Right lobe of liver (tissue), 6 donors: ENCODE measurements at regions not wholly inside any gene's neighbourhood (a gene's known extent, or its start where the extent isn't known, plus 50 kb on each side); places are given as distances from the start of the nearest gene placed in this dataset.

Source experiments
- ATAC-seq, 4 donors: fragments of 200-7000 bp; cut with Tn5 transposase; one replicate each; pipeline ENCODE4 v1.9.1; 2020; ENCODE audit warnings: mild to moderate bottlenecking in 4 of 4, moderate library complexity in 4 of 4
- DNase-seq, 3 donors: peaks; one replicate each; pipeline ENCODE4 v3.0.0-alpha.2; 2020
- H3K27ac ChIP-seq, 3 donors: fragments of 200-600 bp; one replicate each; pipeline ENCODE4 v1.8.0; 2022
- H3K27me3 ChIP-seq, 2 donors: fragments of 200-600 bp; one replicate each; pipeline ENCODE4 v1.8.0; 2022
- H3K36me3 ChIP-seq, 4 donors: fragments of 200-600 bp; sonication (generic) in 1 of 4; one replicate each; pipeline versions ENCODE4 v1.5.1 to v1.8.0; 2017 to 2022; ENCODE audit warnings: control low read depth in 1 of 4
- H3K4me1 ChIP-seq, 4 donors: fragments of 200-600 bp; sonication (generic) in 1 of 4; one replicate each; pipeline versions ENCODE4 v1.5.1 to v1.8.0; 2017 to 2022; ENCODE audit warnings: control low read depth in 1 of 4
- H3K4me3 ChIP-seq, 3 donors: fragments of 200-600 bp; one replicate each; pipeline ENCODE4 v1.8.0; 2022
- H3K9me3 ChIP-seq, 4 donors: fragments of 200-600 bp; sonication (generic) in 1 of 4; one replicate each; pipeline versions ENCODE4 v1.5.1 to v1.8.0; 2017 to 2022; ENCODE audit warnings: control low read depth in 1 of 4
- CTCF ChIP-seq, 4 donors: fragments of 200-600 bp in 3 of 4; fragments of 450-650 bp in 1 of 4; IDR thresholded peaks; one replicate each; pipeline versions ENCODE4 v1.5.1 to v1.8.0; 2016 to 2022; ENCODE audit warnings: antibody characterized with exemption in 4 of 4, mild to moderate bottlenecking in 2 of 4
- POLR2A ChIP-seq: fragments of 450-650 bp; IDR thresholded peaks from one replicate; pipeline ENCODE4 v1.6.1; 2017; ENCODE audit warnings: antibody characterized with exemption, mild to moderate bottlenecking
- WGBS: methylation state at CpG from one replicate; pipeline ENCODE4 v1.1.6; 2018; ENCODE audit warnings: low coverage, low lambda C conversion rate; ENCODE audit not compliant: insufficient coverage; ENCODE audit errors: missing lambda C conversion rate; 5-methylcytosine and 5-hydroxymethylcytosine counted together
- intact Hi-C, 2 donors: fragments of 100-400 bp; cut with DNase I; formaldehyde crosslinking; loops; one replicate each; pipeline versions ENCODE4 v1.11.2 to v1.14.1; 2022
- donor health status: DM: no; HTN: yes; CAD: no.
- donor health status: DM: no; HTN: no; CAD: no.
- donor health status: DM: no; HTN: no; CAD: no.
- donor health status: DM: no; HTN: yes; CAD: no.
- donor health status: DM: no; HTN: yes; CAD: no.

- Histone ChIP-seq H3K9me3 (no peaks in the 10 kb centered on the region), H3K4me3 (no peak overlapping the region), H3K27me3 (no peaks in the 10 kb centered on the region), H3K4me1 (no peaks in the 10 kb centered on the region), H3K36me3 (no peaks in the 10 kb centered on the region), H3K27ac (no peak overlapping the region)
- WGBS: 43% methylated on average over 4 of the region's 5 CpGs
- ATAC-seq (no peak), DNase-seq (no peak)
- no peak for TF ChIP-seq POLR2A
- no peak for TF ChIP-seq CTCF (IDR thresholded peaks at IDR 0.05)
- intact Hi-C loops: no loop called here
Measured at GRCh38 chr14:98894600-98894999, 377.4 kb downstream of the BCL11B start.

- H3K9me3 ChIP-seq: no peaks in the 10 kb centered on the region
- no peaks in the 10 kb centered on the region for H3K36me3 ChIP-seq
- no peaks in the 10 kb centered on the region for H3K27me3 ChIP-seq
- TF ChIP-seq CTCF (IDR thresholded peaks at IDR 0.05) (no peak), POLR2A (no peak)
- H3K4me1 ChIP-seq: no peaks in the 10 kb centered on the region
- no peak for ATAC-seq
- no peak overlapping the region for H3K27ac ChIP-seq
- intact Hi-C loops: no loop called here
- no peak overlapping the region for H3K4me3 ChIP-seq
- 35% methylated on average over 5 of the region's 5 CpGs for WGBS
- no peak for DNase-seq
Measured at GRCh38 chr14:98896449-98896848, 375.5 kb downstream of the BCL11B start.

GRCh38 chr14:98897605-98898309, 374.2 kb downstream of the BCL11B start:
- H3K4me3 ChIP-seq: no peak overlapping the region
- no peaks in the 10 kb centered on the region for H3K4me1 ChIP-seq
- ATAC-seq: no peak
- 47% methylated on average over 7 of the region's 7 CpGs for WGBS
- no peaks in the 10 kb centered on the region for H3K9me3 ChIP-seq
- H3K36me3 ChIP-seq: no peaks in the 10 kb centered on the region
- intact Hi-C loops: no loop called here
- H3K27me3 ChIP-seq: no peaks in the 10 kb centered on the region
- H3K27ac ChIP-seq: no peak overlapping the region
- TF ChIP-seq POLR2A (no peak), CTCF (IDR thresholded peaks at IDR 0.05) (no peak)
- no peak for DNase-seq

- no peaks in the 10 kb centered on the region for H3K27me3 ChIP-seq
- peak in 1 of 4 donors; percentile 10 for ATAC-seq
- H3K27ac ChIP-seq: no peak overlapping the region
- no peaks in the 10 kb centered on the region for H3K9me3 ChIP-seq
- 56% methylated on average over 5 of the region's 9 CpGs for WGBS
- no peaks in the 10 kb centered on the region for H3K4me1 ChIP-seq
- no peaks in the 10 kb centered on the region for H3K36me3 ChIP-seq
- no peak for DNase-seq
- TF ChIP-seq CTCF (IDR thresholded peaks at IDR 0.05): no peak
- TF ChIP-seq POLR2A: no peak
- H3K4me3 ChIP-seq: no peak overlapping the region
- intact Hi-C loops: no loop called here
Measured at GRCh38 chr14:98899441-98899840, 372.6 kb downstream of the BCL11B start.
